Esophagus muscularis mucosa (tissue), 4 donors: ENCODE measurements at regions not wholly inside any gene's neighbourhood (a gene's known extent, or its start where the extent isn't known, plus 50 kb on each side); places are given as distances from the start of the nearest gene placed in this dataset.

Source experiments
- EP300 ChIP-seq: sonication (generic); formaldehyde crosslinking; IDR thresholded peaks from one replicate; pipeline ENCODE4 v1.6.1; 2017; ENCODE audit warnings: antibody characterized with exemption
- POLR2A ChIP-seq: fragments of 450-650 bp; IDR thresholded peaks from one replicate; pipeline ENCODE4 v1.6.1; 2017; ENCODE audit warnings: antibody characterized with exemption, moderate library complexity, mild to moderate bottlenecking, low read depth
- TF ChIP-seq, protein P1 (sequence below), 3 experiments: fragments of 200-600 bp in 2 of 3; fragments of 450-650 bp in 1 of 3; sonication (generic) in 2 of 3; IDR thresholded peaks; one replicate each; pipeline ENCODE4 v1.5.1; 2017 to 2019; ENCODE audit warnings: antibody characterized with exemption in 3 of 3, mild to moderate bottlenecking in 2 of 3, moderate library complexity in 1 of 3

GRCh38 chr3:124572851-124573405 is 157.3 kb upstream of the UMPS start:
- TF ChIP-seq, protein P1, sequence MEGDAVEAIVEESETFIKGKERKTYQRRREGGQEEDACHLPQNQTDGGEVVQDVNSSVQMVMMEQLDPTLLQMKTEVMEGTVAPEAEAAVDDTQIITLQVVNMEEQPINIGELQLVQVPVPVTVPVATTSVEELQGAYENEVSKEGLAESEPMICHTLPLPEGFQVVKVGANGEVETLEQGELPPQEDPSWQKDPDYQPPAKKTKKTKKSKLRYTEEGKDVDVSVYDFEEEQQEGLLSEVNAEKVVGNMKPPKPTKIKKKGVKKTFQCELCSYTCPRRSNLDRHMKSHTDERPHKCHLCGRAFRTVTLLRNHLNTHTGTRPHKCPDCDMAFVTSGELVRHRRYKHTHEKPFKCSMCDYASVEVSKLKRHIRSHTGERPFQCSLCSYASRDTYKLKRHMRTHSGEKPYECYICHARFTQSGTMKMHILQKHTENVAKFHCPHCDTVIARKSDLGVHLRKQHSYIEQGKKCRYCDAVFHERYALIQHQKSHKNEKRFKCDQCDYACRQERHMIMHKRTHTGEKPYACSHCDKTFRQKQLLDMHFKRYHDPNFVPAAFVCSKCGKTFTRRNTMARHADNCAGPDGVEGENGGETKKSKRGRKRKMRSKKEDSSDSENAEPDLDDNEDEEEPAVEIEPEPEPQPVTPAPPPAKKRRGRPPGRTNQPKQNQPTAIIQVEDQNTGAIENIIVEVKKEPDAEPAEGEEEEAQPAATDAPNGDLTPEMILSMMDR (IDR thresholded peaks at IDR 0.05), result no peak
- no peak for TF ChIP-seq POLR2A
- TF ChIP-seq EP300, result no peak
